ENCODE measurements at regions not wholly inside any gene's neighbourhood (a gene's known extent, or its start where the extent isn't known, plus 50 kb on each side); places are given as distances from the start of the nearest gene placed in this dataset.

DNA sequence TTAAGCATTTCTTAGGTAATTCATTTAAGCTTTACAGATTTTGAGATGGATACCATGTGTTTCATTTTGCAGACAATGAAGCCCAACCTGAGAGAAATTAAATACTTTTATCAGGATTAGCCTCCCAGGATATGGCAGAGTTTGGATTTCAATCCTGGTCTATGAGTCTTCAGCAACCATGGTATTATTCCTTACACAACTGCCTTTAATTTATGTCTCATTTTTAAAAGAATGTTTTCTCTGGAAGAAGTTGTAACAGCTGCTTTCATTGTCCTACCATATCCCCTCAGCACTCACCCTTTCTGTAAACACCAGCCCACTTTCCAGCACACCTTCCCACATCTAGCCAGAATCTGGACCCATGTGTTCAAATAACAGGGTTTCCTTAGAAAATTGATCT lies 863.7 kb upstream of the VRK2 start:
- TF ChIP-seq, protein P1, sequence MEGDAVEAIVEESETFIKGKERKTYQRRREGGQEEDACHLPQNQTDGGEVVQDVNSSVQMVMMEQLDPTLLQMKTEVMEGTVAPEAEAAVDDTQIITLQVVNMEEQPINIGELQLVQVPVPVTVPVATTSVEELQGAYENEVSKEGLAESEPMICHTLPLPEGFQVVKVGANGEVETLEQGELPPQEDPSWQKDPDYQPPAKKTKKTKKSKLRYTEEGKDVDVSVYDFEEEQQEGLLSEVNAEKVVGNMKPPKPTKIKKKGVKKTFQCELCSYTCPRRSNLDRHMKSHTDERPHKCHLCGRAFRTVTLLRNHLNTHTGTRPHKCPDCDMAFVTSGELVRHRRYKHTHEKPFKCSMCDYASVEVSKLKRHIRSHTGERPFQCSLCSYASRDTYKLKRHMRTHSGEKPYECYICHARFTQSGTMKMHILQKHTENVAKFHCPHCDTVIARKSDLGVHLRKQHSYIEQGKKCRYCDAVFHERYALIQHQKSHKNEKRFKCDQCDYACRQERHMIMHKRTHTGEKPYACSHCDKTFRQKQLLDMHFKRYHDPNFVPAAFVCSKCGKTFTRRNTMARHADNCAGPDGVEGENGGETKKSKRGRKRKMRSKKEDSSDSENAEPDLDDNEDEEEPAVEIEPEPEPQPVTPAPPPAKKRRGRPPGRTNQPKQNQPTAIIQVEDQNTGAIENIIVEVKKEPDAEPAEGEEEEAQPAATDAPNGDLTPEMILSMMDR (IDR thresholded peaks at IDR 0.05), result no peak
- TF ChIP-seq POLR2A (IDR thresholded peaks at IDR 0.05) (no peak), EP300 (IDR thresholded peaks at IDR 0.05) (no peak), POLR2AphosphoS5 (IDR thresholded peaks at IDR 0.05) (no peak)
